Right lobe of liver (tissue), 4 donors: ENCODE measurements at regions not wholly inside any gene's neighbourhood (a gene's known extent, or its start where the extent isn't known, plus 50 kb on each side); places are given as distances from the start of the nearest gene placed in this dataset.

Source experiments
- POLR2A ChIP-seq: fragments of 450-650 bp; IDR thresholded peaks from one replicate; pipeline ENCODE4 v1.6.1; 2017; ENCODE audit warnings: antibody characterized with exemption, mild to moderate bottlenecking
- TF ChIP-seq, protein P1 (sequence below), 4 donors: fragments of 200-600 bp in 3 of 4; fragments of 450-650 bp in 1 of 4; IDR thresholded peaks; one replicate each; pipeline versions ENCODE4 v1.5.1 to v1.8.0; 2016 to 2022; ENCODE audit warnings: antibody characterized with exemption in 4 of 4, mild to moderate bottlenecking in 2 of 4
- donor health status: DM: no; HTN: no; CAD: no.
- donor health status: DM: no; HTN: no; CAD: no.
- donor health status: DM: no; HTN: yes; CAD: no.

DNA sequence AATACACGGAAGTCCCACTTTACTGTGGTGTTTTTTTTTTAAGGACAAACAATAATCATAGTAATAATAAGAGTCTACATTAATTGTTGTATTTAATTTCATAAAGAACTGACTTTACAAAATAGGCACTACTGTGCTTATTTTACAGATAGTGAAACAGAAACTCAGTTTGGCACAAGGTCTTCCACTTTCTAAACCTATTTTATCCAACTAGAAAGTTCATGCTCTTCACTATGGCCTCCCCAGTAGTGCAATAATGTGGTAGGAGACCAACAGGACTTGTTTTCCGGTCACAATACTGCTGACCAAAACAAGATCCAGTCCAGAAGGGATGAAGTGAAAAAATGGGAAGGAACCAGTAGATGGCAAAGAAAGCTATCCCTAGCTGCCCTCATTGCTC, 531.6 kb downstream of the CAAP1 start:
- TF ChIP-seq, protein P1, sequence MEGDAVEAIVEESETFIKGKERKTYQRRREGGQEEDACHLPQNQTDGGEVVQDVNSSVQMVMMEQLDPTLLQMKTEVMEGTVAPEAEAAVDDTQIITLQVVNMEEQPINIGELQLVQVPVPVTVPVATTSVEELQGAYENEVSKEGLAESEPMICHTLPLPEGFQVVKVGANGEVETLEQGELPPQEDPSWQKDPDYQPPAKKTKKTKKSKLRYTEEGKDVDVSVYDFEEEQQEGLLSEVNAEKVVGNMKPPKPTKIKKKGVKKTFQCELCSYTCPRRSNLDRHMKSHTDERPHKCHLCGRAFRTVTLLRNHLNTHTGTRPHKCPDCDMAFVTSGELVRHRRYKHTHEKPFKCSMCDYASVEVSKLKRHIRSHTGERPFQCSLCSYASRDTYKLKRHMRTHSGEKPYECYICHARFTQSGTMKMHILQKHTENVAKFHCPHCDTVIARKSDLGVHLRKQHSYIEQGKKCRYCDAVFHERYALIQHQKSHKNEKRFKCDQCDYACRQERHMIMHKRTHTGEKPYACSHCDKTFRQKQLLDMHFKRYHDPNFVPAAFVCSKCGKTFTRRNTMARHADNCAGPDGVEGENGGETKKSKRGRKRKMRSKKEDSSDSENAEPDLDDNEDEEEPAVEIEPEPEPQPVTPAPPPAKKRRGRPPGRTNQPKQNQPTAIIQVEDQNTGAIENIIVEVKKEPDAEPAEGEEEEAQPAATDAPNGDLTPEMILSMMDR (IDR thresholded peaks at IDR 0.05) = no peak
- no peak for TF ChIP-seq POLR2A
